ENCODE measurements at regions not wholly inside any gene's neighbourhood (a gene's known extent, or its start where the extent isn't known, plus 50 kb on each side); places are given as distances from the start of the nearest gene placed in this dataset.

DNA sequence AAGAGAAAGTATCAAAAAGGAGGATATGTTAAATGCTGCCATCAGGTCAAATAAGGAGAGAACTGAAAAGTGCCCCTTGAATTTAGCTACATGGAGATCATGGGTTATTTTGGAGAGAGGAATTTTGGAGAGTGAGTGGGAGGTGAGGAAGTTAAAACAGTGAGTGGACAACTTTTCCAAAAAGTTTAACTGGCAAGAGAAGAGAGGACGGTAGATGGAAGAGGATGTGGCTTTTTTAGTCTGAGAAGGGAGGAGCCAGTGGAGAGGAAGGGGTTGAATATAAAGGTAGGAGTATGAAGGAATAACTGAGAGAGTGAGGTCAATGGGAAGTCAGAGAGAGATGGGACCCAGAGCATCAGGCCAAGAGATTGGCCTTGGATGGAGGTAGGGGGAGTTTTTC, 62.5 kb upstream of the NFE2L2 start:
- TF ChIP-seq, protein P1, sequence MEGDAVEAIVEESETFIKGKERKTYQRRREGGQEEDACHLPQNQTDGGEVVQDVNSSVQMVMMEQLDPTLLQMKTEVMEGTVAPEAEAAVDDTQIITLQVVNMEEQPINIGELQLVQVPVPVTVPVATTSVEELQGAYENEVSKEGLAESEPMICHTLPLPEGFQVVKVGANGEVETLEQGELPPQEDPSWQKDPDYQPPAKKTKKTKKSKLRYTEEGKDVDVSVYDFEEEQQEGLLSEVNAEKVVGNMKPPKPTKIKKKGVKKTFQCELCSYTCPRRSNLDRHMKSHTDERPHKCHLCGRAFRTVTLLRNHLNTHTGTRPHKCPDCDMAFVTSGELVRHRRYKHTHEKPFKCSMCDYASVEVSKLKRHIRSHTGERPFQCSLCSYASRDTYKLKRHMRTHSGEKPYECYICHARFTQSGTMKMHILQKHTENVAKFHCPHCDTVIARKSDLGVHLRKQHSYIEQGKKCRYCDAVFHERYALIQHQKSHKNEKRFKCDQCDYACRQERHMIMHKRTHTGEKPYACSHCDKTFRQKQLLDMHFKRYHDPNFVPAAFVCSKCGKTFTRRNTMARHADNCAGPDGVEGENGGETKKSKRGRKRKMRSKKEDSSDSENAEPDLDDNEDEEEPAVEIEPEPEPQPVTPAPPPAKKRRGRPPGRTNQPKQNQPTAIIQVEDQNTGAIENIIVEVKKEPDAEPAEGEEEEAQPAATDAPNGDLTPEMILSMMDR (IDR thresholded peaks at IDR 0.05) = no peak
- no peak for TF ChIP-seq POLR2A (IDR thresholded peaks at IDR 0.05)
